Prostate gland (tissue), 2 donors: ENCODE measurements at regions not wholly inside any gene's neighbourhood (a gene's known extent, or its start where the extent isn't known, plus 50 kb on each side); places are given as distances from the start of the nearest gene placed in this dataset.

Source experiments
- DNase-seq: peaks from one replicate; pipeline ENCODE4 v3.0.0-alpha.2; 2019; ENCODE audit warnings: low spot score
- H3K27ac ChIP-seq, 2 donors: fragments of 200-600 bp; sonication (generic); 2 replicates each; pipeline ENCODE4 v1.5.1; 2017 to 2019
- H3K27me3 ChIP-seq: fragments of 200-600 bp; sonication (generic); replicated peaks from 2 replicates; pipeline ENCODE4 v1.5.1; 2019; ENCODE audit not compliant: insufficient read depth
- H3K36me3 ChIP-seq, 2 donors: fragments of 200-600 bp; sonication (generic); 1 replicate in 1 of 2; 2 replicates in 1 of 2; pipeline versions ENCODE4 v1.5.1 to v1.8.1; 2017 to 2019
- H3K4me1 ChIP-seq: fragments of 200-600 bp; sonication (generic); replicated peaks from 2 replicates; pipeline ENCODE4 v1.5.1; 2019
- H3K4me3 ChIP-seq, 2 donors: fragments of 200-600 bp; sonication (generic); 2 replicates each; pipeline ENCODE4 v1.5.1; 2017 to 2019
- H3K9me3 ChIP-seq: fragments of 200-600 bp; sonication (generic); 2 replicates; pipeline ENCODE4 v1.5.1; 2017
- CTCF ChIP-seq, 4 experiments: fragments of 200-600 bp in 2 of 4; fragments of 450-650 bp in 2 of 4; sonication (generic) in 2 of 4; IDR thresholded peaks; 1 replicate in 3 of 4; 2 replicates in 1 of 4; pipeline ENCODE4 v1.5.1; 2016 to 2019; ENCODE audit warnings: antibody characterized with exemption in 4 of 4, mild to moderate bottlenecking in 2 of 4, moderate library complexity in 2 of 4
- POLR2A ChIP-seq: fragments of 450-650 bp; IDR thresholded peaks from one replicate; pipeline ENCODE4 v1.6.1; 2016; ENCODE audit warnings: antibody characterized with exemption, mild to moderate bottlenecking
- POLR2AphosphoS5 ChIP-seq: sonication (generic); formaldehyde crosslinking; IDR thresholded peaks from one replicate; pipeline ENCODE4 v1.6.1; 2017; ENCODE audit warnings: antibody characterized with exemption
- WGBS: methylation state at CpG from one replicate; pipeline ENCODE4 v1.1.5; 2018; 5-methylcytosine and 5-hydroxymethylcytosine counted together
- intact Hi-C: fragments of 100-400 bp; cut with DNase I; formaldehyde crosslinking; loops from one replicate; pipeline ENCODE4 v1.14.2; 2022

GRCh38 chr20:57008217-57008616, 258.2 kb downstream of the BMP7 start:
- no peaks in the 10 kb centered on the region for H3K9me3 ChIP-seq
- peaks cover 5% of the 10 kb centered on the region for H3K27me3 ChIP-seq
- H3K36me3 ChIP-seq = no peaks in the 10 kb centered on the region
- no peaks in the 10 kb centered on the region for H3K4me1 ChIP-seq
- TF ChIP-seq POLR2A = no peak
- no peak for TF ChIP-seq CTCF (IDR thresholded peaks at IDR 0.05)
- TF ChIP-seq POLR2AphosphoS5 = no peak
- DNase-seq = no peak
- no peak overlapping the region for H3K4me3 ChIP-seq
- 27% methylated on average over 3 of the region's 3 CpGs for WGBS
- intact Hi-C loops = no loop called here
- H3K27ac ChIP-seq = no peak overlapping the region

- Histone ChIP-seq H3K27ac (no peak overlapping the region), H3K36me3 (no peaks in the 10 kb centered on the region), H3K9me3 (no peaks in the 10 kb centered on the region), H3K27me3 (peaks cover 5% of the 10 kb centered on the region), H3K4me1 (no peaks in the 10 kb centered on the region), H3K4me3 (no peak overlapping the region)
- TF ChIP-seq POLR2AphosphoS5 = no peak
- no peak for TF ChIP-seq CTCF (IDR thresholded peaks at IDR 0.05)
- no peak for TF ChIP-seq POLR2A
- 92% methylated on average over 3 of the region's 3 CpGs for WGBS
- intact Hi-C loops = no loop called here
- no peak for DNase-seq
Observed at GRCh38 chr20:57009355-57009754, 257.1 kb downstream of the BMP7 start.

- no peak for DNase-seq
- WGBS = 91% methylated on average over 7 of the region's 7 CpGs
- Histone ChIP-seq H3K9me3 (no peaks in the 10 kb centered on the region), H3K27me3 (peaks cover 5% of the 10 kb centered on the region), H3K4me1 (no peaks in the 10 kb centered on the region), H3K27ac (no peak overlapping the region), H3K4me3 (no peak overlapping the region), H3K36me3 (no peaks in the 10 kb centered on the region)
- intact Hi-C loops = no loop called here
- no peak for TF ChIP-seq POLR2AphosphoS5
Observed at GRCh38 chr20:57009775-57010174, 256.7 kb downstream of the BMP7 start.

- no peaks in the 10 kb centered on the region for H3K27me3 ChIP-seq
- intact Hi-C loops = no loop called here
Observed at GRCh38 chr20:57012691-57013090, 253.8 kb downstream of the BMP7 start.

GRCh38 chr20:57013217-57013616, 253.2 kb downstream of the BMP7 start:
- H3K27me3 ChIP-seq = no peaks in the 10 kb centered on the region
- H3K27ac ChIP-seq = no peak overlapping the region
- no peak for DNase-seq
- H3K4me1 ChIP-seq = no peaks in the 10 kb centered on the region
- TF ChIP-seq POLR2A (no peak), POLR2AphosphoS5 (no peak), CTCF (IDR thresholded peaks at IDR 0.05) (no peak)
- no peaks in the 10 kb centered on the region for H3K9me3 ChIP-seq
- intact Hi-C loops = no loop called here
- H3K36me3 ChIP-seq = no peaks in the 10 kb centered on the region
- 60% methylated on average over 1 of the region's 1 CpG for WGBS
- no peak overlapping the region for H3K4me3 ChIP-seq

More at GRCh38 chr20:57012691-57013090, 253.8 kb downstream of the BMP7 start:
- no peak for DNase-seq
- Histone ChIP-seq H3K36me3 (no peaks in the 10 kb centered on the region), H3K4me1 (no peaks in the 10 kb centered on the region), H3K4me3 (no peak overlapping the region), H3K9me3 (no peaks in the 10 kb centered on the region), H3K27ac (no peak overlapping the region)
- 92% methylated on average over 6 of the region's 6 CpGs for WGBS
- no peak for TF ChIP-seq POLR2A
- TF ChIP-seq CTCF (IDR thresholded peaks at IDR 0.05) = no peak
- TF ChIP-seq POLR2AphosphoS5 = no peak
